Aorta (tissue), 5 donors: ENCODE measurements at regions not wholly inside any gene's neighbourhood (a gene's known extent, or its start where the extent isn't known, plus 50 kb on each side); places are given as distances from the start of the nearest gene placed in this dataset.

Experiments used
- ATAC-seq: fragments of 200-7000 bp; cut with Tn5 transposase; one replicate; pipeline ENCODE4 v1.9.1; 2022; ENCODE audit warnings: moderate library complexity; ENCODE audit not compliant: low FRiP score
- DNase-seq, 2 donors: peaks; one replicate each; pipeline ENCODE4 v3.0.0-alpha.2; 2020
- H3K27ac ChIP-seq, 2 donors: one replicate each; pipeline ENCODE4 v1.5.1; 2013; ENCODE audit warnings: low read length in 2 of 2, mild to moderate bottlenecking in 2 of 2, moderate library complexity in 2 of 2, control low read depth in 1 of 2, inconsistent platforms in 1 of 2, low read depth in 1 of 2
- H3K27me3 ChIP-seq, 2 donors: one replicate each; pipeline ENCODE4 v1.6.1; 2013; ENCODE audit warnings: control low read depth in 1 of 2, low read length in 1 of 2, mild to moderate bottlenecking in 1 of 2, moderate library complexity in 1 of 2; ENCODE audit not compliant: insufficient read depth in 2 of 2, control insufficient read depth in 1 of 2
- H3K36me3 ChIP-seq, 2 donors: one replicate each; pipeline ENCODE4 v1.6.1; 2013; ENCODE audit warnings: control low read depth in 1 of 2, low read length in 1 of 2, mild to moderate bottlenecking in 1 of 2; ENCODE audit not compliant: insufficient read depth in 2 of 2, control insufficient read depth in 1 of 2
- H3K4me1 ChIP-seq, 2 donors: one replicate each; pipeline ENCODE4 v1.6.1; 2013; ENCODE audit warnings: low read length in 2 of 2, control low read depth in 1 of 2, mild to moderate bottlenecking in 1 of 2, moderate library complexity in 1 of 2; ENCODE audit not compliant: insufficient read depth in 2 of 2, control insufficient read depth in 1 of 2
- H3K4me3 ChIP-seq, 2 donors: one replicate each; pipeline ENCODE4 v1.5.1; 2013; ENCODE audit warnings: low read length in 2 of 2, control low read depth in 1 of 2, mild to moderate bottlenecking in 1 of 2
- H3K9me3 ChIP-seq: one replicate; pipeline ENCODE4 v1.6.1; 2013; ENCODE audit warnings: mild to moderate bottlenecking, low read length; ENCODE audit not compliant: control insufficient read depth
- WGBS, 2 donors: extraction: QIAGEN DNeasy Blood & Tissue Kit; methylation state at CpG; one replicate each; pipeline ENCODE4 v1.1.7; 2013; 5-methylcytosine and 5-hydroxymethylcytosine counted together
- intact Hi-C, 2 donors: fragments of 100-400 bp; cut with DNase I; formaldehyde crosslinking; loops; one replicate each; pipeline versions ENCODE4 v1.14.2 to v1.15.0; 2022
- donor health status: healthy with polysubstance abuse.
- donor health status: Bipolar disorder and iron deficiency.
- donor health status: DM: no; HTN: no; CAD: no.
- donor health status: DM: no; HTN: no; CAD: no.
- donor health status: DM: yes; HTN: yes; CAD: no.

DNA sequence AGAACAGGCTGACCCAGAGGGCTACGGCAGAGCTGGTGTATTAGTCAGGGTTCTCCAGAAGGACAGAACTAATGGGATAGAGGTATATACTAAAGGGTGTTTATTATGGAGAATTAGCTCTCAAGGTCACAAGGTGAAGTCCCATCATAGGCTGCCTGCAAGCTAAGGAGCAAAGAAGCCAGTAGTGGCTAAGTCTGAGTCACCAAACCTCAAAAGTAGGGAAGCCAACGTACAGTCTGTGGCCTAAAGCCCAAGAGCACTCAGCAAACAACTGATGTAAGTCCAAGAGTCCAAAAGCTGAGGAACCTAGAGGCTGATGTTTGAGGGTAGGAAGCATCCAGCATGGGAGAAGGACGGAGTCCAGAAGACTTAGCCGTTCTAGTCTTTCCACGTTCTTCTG lies 179.2 kb downstream of the BACH1 start:
- no peak overlapping the region for H3K27ac ChIP-seq
- H3K36me3 ChIP-seq, result no peaks in the 10 kb centered on the region
- no peak overlapping the region for H3K4me3 ChIP-seq
- H3K4me1 ChIP-seq, result no peaks in the 10 kb centered on the region
- 83 to 87% methylated on average over 5 of the region's 5 CpGs for WGBS, 2 donors
- DNase-seq (no peak), ATAC-seq (no peak)
- H3K27me3 ChIP-seq, result no peaks in the 10 kb centered on the region
- intact Hi-C loops, result loop anchor here (2.0 to 10.0 kb wide), 2 partner anchors 371 to 377 kb away; no protein-coding TSS in a partner anchor
- peaks cover 2% of the 10 kb centered on the region for H3K9me3 ChIP-seq

DNA sequence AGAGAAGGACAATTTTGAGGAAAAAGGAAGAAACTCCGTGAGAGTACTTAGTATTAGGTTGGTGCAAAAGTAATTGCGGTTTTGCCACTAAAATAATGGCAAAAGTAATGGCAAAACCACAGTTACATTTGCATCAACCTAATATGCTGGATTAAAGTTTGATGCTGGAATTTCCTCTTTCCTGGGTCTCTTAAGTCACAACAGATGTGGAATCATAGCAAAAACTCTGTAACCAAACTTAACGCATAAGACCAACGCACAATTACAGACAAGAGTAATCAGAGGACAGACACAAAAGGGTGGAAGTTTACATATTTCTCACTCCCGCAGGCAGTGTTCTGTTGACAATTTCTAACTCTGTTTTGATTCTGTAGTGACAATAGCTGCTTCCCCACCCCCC lies 182.4 kb downstream of the BACH1 start:
- ATAC-seq (no peak), DNase-seq (no peak)
- no peaks in the 10 kb centered on the region for H3K27me3 ChIP-seq
- H3K27ac ChIP-seq, result no peak overlapping the region
- H3K9me3 ChIP-seq, result no peaks in the 10 kb centered on the region
- intact Hi-C loops, result no loop called here
- no peaks in the 10 kb centered on the region for H3K36me3 ChIP-seq
- WGBS, 2 donors, result 96 to 98% methylated on average over 5 of the region's 5 CpGs
- H3K4me1 ChIP-seq, result no peaks in the 10 kb centered on the region
- no peak overlapping the region for H3K4me3 ChIP-seq

DNA sequence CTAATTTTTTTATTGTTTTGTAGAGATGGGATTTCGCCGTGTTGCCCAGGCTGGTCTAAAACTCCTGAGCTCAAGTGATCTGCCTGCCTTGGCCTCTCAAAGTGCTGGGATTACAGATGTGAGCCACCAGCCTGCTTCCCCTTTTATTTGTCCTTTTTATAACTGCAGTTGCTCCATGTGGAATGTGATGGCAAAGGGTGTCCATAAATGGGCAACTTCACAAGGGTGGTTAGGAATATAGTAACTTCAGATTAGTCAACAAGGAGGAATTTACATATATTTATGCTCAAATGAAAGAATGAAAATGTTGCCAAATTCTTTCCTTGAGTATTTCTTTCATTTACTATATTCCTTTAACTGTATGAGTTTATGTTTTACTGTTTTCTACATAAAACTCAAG lies 182.9 kb downstream of the BACH1 start:
- ATAC-seq, result no peak
- 87 to 90% methylated on average over 2 of the region's 2 CpGs for WGBS, 2 donors
- no peaks in the 10 kb centered on the region for H3K27me3 ChIP-seq
- intact Hi-C loops, result no loop called here
- no peaks in the 10 kb centered on the region for H3K9me3 ChIP-seq
- no peak overlapping the region for H3K27ac ChIP-seq
- H3K4me1 ChIP-seq, result no peaks in the 10 kb centered on the region
- no peak for DNase-seq
- no peak overlapping the region for H3K4me3 ChIP-seq
- H3K36me3 ChIP-seq, result no peaks in the 10 kb centered on the region

DNA sequence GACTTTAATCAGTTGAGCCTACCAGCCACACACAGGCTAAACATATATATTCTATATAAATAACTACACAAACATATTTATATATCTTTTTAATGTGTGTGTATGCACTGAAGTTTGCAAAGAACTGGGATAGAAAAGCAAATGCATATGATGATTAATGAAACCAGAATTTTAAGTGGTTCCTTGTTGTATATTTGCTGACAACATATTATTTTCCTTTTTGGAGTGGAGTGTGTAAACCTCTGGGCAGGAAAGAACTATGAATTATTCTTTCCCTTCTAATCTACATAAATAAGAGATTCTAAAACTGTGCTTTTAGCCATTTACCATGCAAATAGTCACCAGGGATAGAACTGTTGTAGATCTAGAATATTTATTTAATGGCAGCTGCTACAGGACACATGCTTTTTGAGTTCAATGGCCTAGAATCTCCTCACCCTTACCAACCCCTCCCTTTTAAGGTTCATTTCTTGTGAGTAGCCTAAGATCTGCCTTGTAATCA lies 187.6 kb downstream of the BACH1 start:
- H3K9me3 ChIP-seq, result no peaks in the 10 kb centered on the region
- no peaks in the 10 kb centered on the region for H3K36me3 ChIP-seq
- no peaks in the 10 kb centered on the region for H3K4me1 ChIP-seq
- no peak overlapping the region for H3K4me3 ChIP-seq
- ATAC-seq, result no peak
- intact Hi-C loops, result no loop called here
- DNase-seq, result no peak
- no peak overlapping the region for H3K27ac ChIP-seq
- H3K27me3 ChIP-seq, result no peaks in the 10 kb centered on the region
